ENCODE measurements at regions not wholly inside any gene's neighbourhood (a gene's known extent, or its start where the extent isn't known, plus 50 kb on each side); places are given as distances from the start of the nearest gene placed in this dataset.

- TF ChIP-seq CTCF (IDR thresholded peaks at IDR 0.05) = no peak
- no peak for TF ChIP-seq POLR2A (IDR thresholded peaks at IDR 0.05)
- TF ChIP-seq EP300 (IDR thresholded peaks at IDR 0.05) = no peak
Measured at GRCh38 chrX:120795301-120795700, 80.4 kb downstream of the CT47B1 start.
